ENCODE measurements at regions not wholly inside any gene's neighbourhood (a gene's known extent, or its start where the extent isn't known, plus 50 kb on each side); places are given as distances from the start of the nearest gene placed in this dataset.

GRCh38 chr5:31052937-31053658 lies 140.4 kb upstream of the CDH6 start:
- no peak for TF ChIP-seq CTCF (IDR thresholded peaks at IDR 0.05; ENCODE audit: insufficient read depth, low read length, severe bottlenecking)
- H3K27me3 ChIP-seq (ENCODE audit: control insufficient read depth, insufficient read depth, low read length), result no peaks in the 10 kb centered on the region
- FAIRE-seq (no peak), DNase-seq (ENCODE audit: low read depth) (peak; percentile 57)
- no peak overlapping the region for H3K4me3 ChIP-seq (ENCODE audit: low read depth, low read length)
- H3K36me3 ChIP-seq (ENCODE audit: control insufficient read depth, insufficient read depth, low read length), result no peaks in the 10 kb centered on the region

GRCh38 chr5:31051316-31051715 lies 142.2 kb upstream of the CDH6 start:
- H3K36me3 ChIP-seq (ENCODE audit: control insufficient read depth, insufficient read depth, low read length), result no peaks in the 10 kb centered on the region
- no peaks in the 10 kb centered on the region for H3K27me3 ChIP-seq (ENCODE audit: control insufficient read depth, insufficient read depth, low read length)
- TF ChIP-seq CTCF (IDR thresholded peaks at IDR 0.05; ENCODE audit: insufficient read depth, low read length, severe bottlenecking), result no peak
- H3K4me3 ChIP-seq (ENCODE audit: low read depth, low read length), result no peak overlapping the region
- DNase-seq (ENCODE audit: low read depth), result no peak
- no peak for FAIRE-seq

GRCh38 chr5:31049936-31050704 lies 143.4 kb upstream of the CDH6 start:
- H3K4me3 ChIP-seq (ENCODE audit: low read depth, low read length), result no peak overlapping the region
- H3K27me3 ChIP-seq (ENCODE audit: control insufficient read depth, insufficient read depth, low read length), result no peaks in the 10 kb centered on the region
- no peak for FAIRE-seq
- no peak for TF ChIP-seq CTCF (IDR thresholded peaks at IDR 0.05; ENCODE audit: insufficient read depth, low read length, severe bottlenecking)
- DNase-seq (ENCODE audit: low read depth), result peak; percentile 13
- H3K36me3 ChIP-seq (ENCODE audit: control insufficient read depth, insufficient read depth, low read length), result no peaks in the 10 kb centered on the region

- FAIRE-seq, result no peak
- peak; percentile 54 for DNase-seq (ENCODE audit: low read depth)
- no peak overlapping the region for H3K4me3 ChIP-seq (ENCODE audit: low read depth, low read length)
- no peak for TF ChIP-seq CTCF (IDR thresholded peaks at IDR 0.05; ENCODE audit: insufficient read depth, low read length, severe bottlenecking)
- H3K27me3 ChIP-seq (ENCODE audit: control insufficient read depth, insufficient read depth, low read length), result no peaks in the 10 kb centered on the region
- H3K36me3 ChIP-seq (ENCODE audit: control insufficient read depth, insufficient read depth, low read length), result no peaks in the 10 kb centered on the region
These were observed 144.0 kb upstream of the CDH6 start for GRCh38 chr5:31049461-31049860.

GRCh38 chr5:31048282-31049270 lies 144.9 kb upstream of the CDH6 start:
- no peak for DNase-seq (ENCODE audit: low read depth)
- TF ChIP-seq CTCF (IDR thresholded peaks at IDR 0.05; ENCODE audit: insufficient read depth, low read length, severe bottlenecking), result no peak
- Histone ChIP-seq H3K4me3 (ENCODE audit: low read depth, low read length) (no peak overlapping the region), H3K36me3 (ENCODE audit: control insufficient read depth, insufficient read depth, low read length) (no peaks in the 10 kb centered on the region), H3K27me3 (ENCODE audit: control insufficient read depth, insufficient read depth, low read length) (no peaks in the 10 kb centered on the region)
- no peak for FAIRE-seq
